Suppressor macrophage (primary cell): ENCODE measurements at regions not wholly inside any gene's neighbourhood (a gene's known extent, or its start where the extent isn't known, plus 50 kb on each side); places are given as distances from the start of the nearest gene placed in this dataset.

Experiments
- DNase-seq, 4 experiments: peaks; one replicate each; pipeline ENCODE4 v3.0.0-alpha.2; 2020 to 2022

- peak in 1 of 4 experiments; percentile 13 for DNase-seq
These were observed 196.6 kb downstream of the SALL1 start for GRCh38 chr16:50954469-50954868.

GRCh38 chr16:50953290-50953689 lies 197.8 kb downstream of the SALL1 start:
- no peak for DNase-seq

GRCh38 chr16:50950955-50951354 lies 200.1 kb downstream of the SALL1 start:
- no peak for DNase-seq

- no peak for DNase-seq
These were observed 202.7 kb downstream of the SALL1 start for GRCh38 chr16:50948268-50948930.

GRCh38 chr16:50947826-50948225 lies 203.2 kb downstream of the SALL1 start:
- DNase-seq, result no peak

GRCh38 chr16:50946606-50947005 lies 204.5 kb downstream of the SALL1 start:
- DNase-seq, result no peak

- no peak for DNase-seq
These were observed 204.2 kb downstream of the CYLD start for GRCh38 chr16:50946098-50946497.

- DNase-seq, result no peak
These were observed 203.3 kb downstream of the CYLD start for GRCh38 chr16:50945171-50945570.

- peak; percentile 32 to 70 (median 57) for DNase-seq
These were observed 202.6 kb downstream of the CYLD start for GRCh38 chr16:50944436-50944835.

GRCh38 chr16:50944033-50944432 lies 202.1 kb downstream of the CYLD start:
- DNase-seq, result no peak

- no peak for DNase-seq
These were observed 200.3 kb downstream of the CYLD start for GRCh38 chr16:50942143-50942542.

GRCh38 chr16:50941681-50942080 lies 199.8 kb downstream of the CYLD start:
- no peak for DNase-seq

- DNase-seq, result no peak
These were observed 198.5 kb downstream of the CYLD start for GRCh38 chr16:50940275-50940854.

- no peak for DNase-seq
These were observed 197.5 kb downstream of the CYLD start for GRCh38 chr16:50939356-50939755.

- DNase-seq, result no peak
These were observed 197.0 kb downstream of the CYLD start for GRCh38 chr16:50938932-50939331.

GRCh38 chr16:50933262-50933661 lies 191.4 kb downstream of the CYLD start:
- DNase-seq, result no peak

GRCh38 chr16:50932348-50932935 lies 190.6 kb downstream of the CYLD start:
- DNase-seq, result peak in 3 of 4 experiments; percentile 5 to 62 (median 57)

- DNase-seq, result no peak
These were observed 186.2 kb downstream of the CYLD start for GRCh38 chr16:50928065-50928464.

GRCh38 chr16:50925758-50926357 lies 184.0 kb downstream of the CYLD start:
- no peak for DNase-seq

GRCh38 chr16:50924759-50925545 lies 183.1 kb downstream of the CYLD start:
- DNase-seq, result no peak

- no peak for DNase-seq
These were observed 176.2 kb downstream of the CYLD start for GRCh38 chr16:50917950-50918703.

GRCh38 chr16:50916040-50916439 lies 174.2 kb downstream of the CYLD start:
- DNase-seq, result no peak
